ENCODE measurements at regions not wholly inside any gene's neighbourhood (a gene's known extent, or its start where the extent isn't known, plus 50 kb on each side); places are given as distances from the start of the nearest gene placed in this dataset.

- Histone ChIP-seq H3K79me2 (replicated peaks; ENCODE audit: insufficient read depth, low read length) (no peaks in the 10 kb centered on the region), H3K4me3 (ENCODE audit: low read length) (no peak overlapping the region), H3F3A (ENCODE audit: insufficient read depth, low read length, poor library complexity, severe bottlenecking) (no peaks in the 10 kb centered on the region), H4K20me1 (ENCODE audit: insufficient read depth) (no peaks in the 10 kb centered on the region), H3K27me3 (ENCODE audit: insufficient read depth, low read depth, low read length) (no peaks in the 10 kb centered on the region), H3K9me2 (ENCODE audit: insufficient read depth, low read length) (no peaks in the 10 kb centered on the region), H3K9me3 (ENCODE audit: low read length) (no peaks in the 10 kb centered on the region), H2AFZ (ENCODE audit: low read depth, low read length) (no peak overlapping the region), H3K27ac (ENCODE audit: low read length) (no peak overlapping the region), H3K36me3 (ENCODE audit: insufficient read depth, low read length) (no peaks in the 10 kb centered on the region), H3K9ac (ENCODE audit: low read length) (no peak overlapping the region), H3K4me2 (ENCODE audit: low read length) (no peak overlapping the region)
- TF ChIP-seq TAF1 (IDR thresholded peaks at IDR 0.05; ENCODE audit: low read depth): no peak
- TF ChIP-seq SMC3 (conservative IDR thresholded peaks at IDR 0.05; ENCODE audit: poor library complexity): no peak
- TF ChIP-seq EP300 (conservative IDR thresholded peaks at IDR 0.05; ENCODE audit: poor library complexity, severe bottlenecking): no peak
- TF ChIP-seq MXI1 (conservative IDR thresholded peaks at IDR 0.05; ENCODE audit: poor library complexity, severe bottlenecking): no peak
- no peak for TF ChIP-seq POLR2AphosphoS5 (IDR thresholded peaks at IDR 0.05)
- no peak for TF ChIP-seq CTCF (IDR thresholded peaks at IDR 0.05; ENCODE audit: poor library complexity, severe bottlenecking)
- no peak for TF ChIP-seq REST (IDR thresholded peaks at IDR 0.05; ENCODE audit: borderline replicate concordance)
- no peak for TF ChIP-seq RAD21 (conservative IDR thresholded peaks at IDR 0.05)
- no peak for TF ChIP-seq EZH2 (IDR thresholded peaks at IDR 0.05; ENCODE audit: borderline replicate concordance, insufficient read depth, low read length, poor library complexity, severe bottlenecking)
Observed at GRCh38 chr12:98149270-98149669, 366.1 kb upstream of the TMPO start.

GRCh38 chr12:98149691-98150210 lies 365.6 kb upstream of the TMPO start:
- H3K9me3 ChIP-seq (ENCODE audit: low read length): no peaks in the 10 kb centered on the region
- H3K36me3 ChIP-seq (ENCODE audit: insufficient read depth, low read length): no peaks in the 10 kb centered on the region
- no peak overlapping the region for H2AFZ ChIP-seq (ENCODE audit: low read depth, low read length)
- no peaks in the 10 kb centered on the region for H3K27me3 ChIP-seq (ENCODE audit: insufficient read depth, low read depth, low read length)
- H3K9ac ChIP-seq (ENCODE audit: low read length): no peak overlapping the region
- H3K79me2 ChIP-seq (replicated peaks; ENCODE audit: insufficient read depth, low read length): no peaks in the 10 kb centered on the region
- TF ChIP-seq REST (IDR thresholded peaks at IDR 0.05; ENCODE audit: borderline replicate concordance) (no peak), EP300 (conservative IDR thresholded peaks at IDR 0.05; ENCODE audit: poor library complexity, severe bottlenecking) (no peak), SMC3 (conservative IDR thresholded peaks at IDR 0.05; ENCODE audit: poor library complexity) (no peak), POLR2AphosphoS5 (IDR thresholded peaks at IDR 0.05) (no peak), TAF1 (IDR thresholded peaks at IDR 0.05; ENCODE audit: low read depth) (no peak), CTCF (IDR thresholded peaks at IDR 0.05; ENCODE audit: poor library complexity, severe bottlenecking) (no peak)
- H4K20me1 ChIP-seq (ENCODE audit: insufficient read depth): no peaks in the 10 kb centered on the region
- no peak overlapping the region for H3K4me2 ChIP-seq (ENCODE audit: low read length)
- no peak overlapping the region for H3K27ac ChIP-seq (ENCODE audit: low read length)
- no peaks in the 10 kb centered on the region for H3F3A ChIP-seq (ENCODE audit: insufficient read depth, low read length, poor library complexity, severe bottlenecking)
- no peak overlapping the region for H3K4me3 ChIP-seq (ENCODE audit: low read length)
- H3K9me2 ChIP-seq (ENCODE audit: insufficient read depth, low read length): no peaks in the 10 kb centered on the region

Measured in neural cell (in vitro differentiated cells).